HG02870 (cell line): ENCODE measurements at regions not wholly inside any gene's neighbourhood (a gene's known extent, or its start where the extent isn't known, plus 50 kb on each side); places are given as distances from the start of the nearest gene placed in this dataset.
"Not testable (repeated sequence)": the region's sequence is repeated elsewhere in the genome, so short reads cannot be mapped to it uniquely, and the experiment has no call there.

Experiments
- ATAC-seq: cut with Tn5 transposase; IDR thresholded peaks from one replicate; pipeline ENCODE4 v1.9.1; 2021; ENCODE audit warnings: mild to moderate bottlenecking, moderate library complexity; ENCODE audit not compliant: unreplicated experiment

GRCh38 chr16:59090541-59090940 is 356.4 kb upstream of the GOT2 start:
- no peak for ATAC-seq

GRCh38 chr16:59088431-59088830 is 354.3 kb upstream of the GOT2 start:
- no peak for ATAC-seq

GRCh38 chr16:59087641-59088040 is 353.5 kb upstream of the GOT2 start:
- ATAC-seq, result no peak

GRCh38 chr16:59067205-59067604 is 333.1 kb upstream of the GOT2 start:
- no peak for ATAC-seq

GRCh38 chr16:59060207-59060606 is 326.1 kb upstream of the GOT2 start:
- ATAC-seq, result no peak

- no peak for ATAC-seq
These were observed 324.1 kb upstream of the GOT2 start for GRCh38 chr16:59058250-59058649.

- ATAC-seq, result no peak
These were observed 319.8 kb upstream of the GOT2 start for GRCh38 chr16:59053911-59054310.

GRCh38 chr16:59052231-59052630 is 318.1 kb upstream of the GOT2 start:
- ATAC-seq, result no peak

GRCh38 chr16:59048876-59049275 is 314.8 kb upstream of the GOT2 start:
- ATAC-seq, result no peak

GRCh38 chr16:59047114-59047513 is 313.0 kb upstream of the GOT2 start:
- no peak for ATAC-seq

GRCh38 chr16:59046335-59046734 is 312.2 kb upstream of the GOT2 start:
- no peak for ATAC-seq

GRCh38 chr16:59045501-59045900 is 311.4 kb upstream of the GOT2 start:
- no peak for ATAC-seq

- no peak for ATAC-seq
These were observed 310.5 kb upstream of the GOT2 start for GRCh38 chr16:59044616-59045015.

GRCh38 chr16:59042301-59042700 is 308.2 kb upstream of the GOT2 start:
- ATAC-seq, result no peak

GRCh38 chr16:59039066-59039720 is 305.1 kb upstream of the GOT2 start:
- ATAC-seq, result no peak

- ATAC-seq, result no peak
These were observed 296.9 kb upstream of the GOT2 start for GRCh38 chr16:59030923-59031485.

GRCh38 chr16:59021751-59022150 is 287.6 kb upstream of the GOT2 start:
- ATAC-seq, result no peak

- ATAC-seq, result no peak
These were observed 279.8 kb upstream of the GOT2 start for GRCh38 chr16:59013930-59014329.

GRCh38 chr16:58999762-59000161 is 265.6 kb upstream of the GOT2 start:
- ATAC-seq, result no peak

- ATAC-seq, result not testable (repeated sequence)
These were observed 258.6 kb upstream of the GOT2 start for GRCh38 chr16:58992755-58993154.

- ATAC-seq, result not testable (repeated sequence)
These were observed 249.3 kb upstream of the GOT2 start for GRCh38 chr16:58983181-58983965.

- no peak for ATAC-seq
These were observed 236.7 kb upstream of the GOT2 start for GRCh38 chr16:58970775-58971174.
